ENCODE measurements at regions not wholly inside any gene's neighbourhood (a gene's known extent, or its start where the extent isn't known, plus 50 kb on each side); places are given as distances from the start of the nearest gene placed in this dataset.

- TF ChIP-seq, protein P1, sequence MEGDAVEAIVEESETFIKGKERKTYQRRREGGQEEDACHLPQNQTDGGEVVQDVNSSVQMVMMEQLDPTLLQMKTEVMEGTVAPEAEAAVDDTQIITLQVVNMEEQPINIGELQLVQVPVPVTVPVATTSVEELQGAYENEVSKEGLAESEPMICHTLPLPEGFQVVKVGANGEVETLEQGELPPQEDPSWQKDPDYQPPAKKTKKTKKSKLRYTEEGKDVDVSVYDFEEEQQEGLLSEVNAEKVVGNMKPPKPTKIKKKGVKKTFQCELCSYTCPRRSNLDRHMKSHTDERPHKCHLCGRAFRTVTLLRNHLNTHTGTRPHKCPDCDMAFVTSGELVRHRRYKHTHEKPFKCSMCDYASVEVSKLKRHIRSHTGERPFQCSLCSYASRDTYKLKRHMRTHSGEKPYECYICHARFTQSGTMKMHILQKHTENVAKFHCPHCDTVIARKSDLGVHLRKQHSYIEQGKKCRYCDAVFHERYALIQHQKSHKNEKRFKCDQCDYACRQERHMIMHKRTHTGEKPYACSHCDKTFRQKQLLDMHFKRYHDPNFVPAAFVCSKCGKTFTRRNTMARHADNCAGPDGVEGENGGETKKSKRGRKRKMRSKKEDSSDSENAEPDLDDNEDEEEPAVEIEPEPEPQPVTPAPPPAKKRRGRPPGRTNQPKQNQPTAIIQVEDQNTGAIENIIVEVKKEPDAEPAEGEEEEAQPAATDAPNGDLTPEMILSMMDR (IDR thresholded peaks at IDR 0.05; ENCODE audit: low read length) = peak; percentile 52
- no peak for TF ChIP-seq EZH2 (IDR thresholded peaks at IDR 0.05; ENCODE audit: borderline replicate concordance, low read length)
Observed at GRCh38 chr5:8340739-8341344, 471.9 kb downstream of the MTRR start.

All from OCI-LY1 (cell line).